Thyroid gland (tissue), 4 donors: ENCODE measurements at regions not wholly inside any gene's neighbourhood (a gene's known extent, or its start where the extent isn't known, plus 50 kb on each side); places are given as distances from the start of the nearest gene placed in this dataset.

Experiments used
- POLR2A ChIP-seq, 2 donors: fragments of 450-650 bp; IDR thresholded peaks; one replicate each; pipeline ENCODE4 v1.6.1; 2017; ENCODE audit warnings: antibody characterized with exemption in 2 of 2, mild to moderate bottlenecking in 2 of 2, moderate library complexity in 1 of 2
- TF ChIP-seq, protein P1 (sequence below), 6 experiments: fragments of 200-600 bp in 3 of 6; fragments of 450-650 bp in 3 of 6; sonication (generic) in 3 of 6; IDR thresholded peaks; one replicate each; pipeline ENCODE4 v1.5.1; 2016 to 2019; ENCODE audit warnings: antibody characterized with exemption in 6 of 6, mild to moderate bottlenecking in 2 of 6, inconsistent platforms in 1 of 6, moderate library complexity in 1 of 6

GRCh38 chr5:26031481-26031880 is 1006.9 kb downstream of the CDH9 start:
- TF ChIP-seq POLR2A (IDR thresholded peaks at IDR 0.05), result no peak
- TF ChIP-seq, protein P1, sequence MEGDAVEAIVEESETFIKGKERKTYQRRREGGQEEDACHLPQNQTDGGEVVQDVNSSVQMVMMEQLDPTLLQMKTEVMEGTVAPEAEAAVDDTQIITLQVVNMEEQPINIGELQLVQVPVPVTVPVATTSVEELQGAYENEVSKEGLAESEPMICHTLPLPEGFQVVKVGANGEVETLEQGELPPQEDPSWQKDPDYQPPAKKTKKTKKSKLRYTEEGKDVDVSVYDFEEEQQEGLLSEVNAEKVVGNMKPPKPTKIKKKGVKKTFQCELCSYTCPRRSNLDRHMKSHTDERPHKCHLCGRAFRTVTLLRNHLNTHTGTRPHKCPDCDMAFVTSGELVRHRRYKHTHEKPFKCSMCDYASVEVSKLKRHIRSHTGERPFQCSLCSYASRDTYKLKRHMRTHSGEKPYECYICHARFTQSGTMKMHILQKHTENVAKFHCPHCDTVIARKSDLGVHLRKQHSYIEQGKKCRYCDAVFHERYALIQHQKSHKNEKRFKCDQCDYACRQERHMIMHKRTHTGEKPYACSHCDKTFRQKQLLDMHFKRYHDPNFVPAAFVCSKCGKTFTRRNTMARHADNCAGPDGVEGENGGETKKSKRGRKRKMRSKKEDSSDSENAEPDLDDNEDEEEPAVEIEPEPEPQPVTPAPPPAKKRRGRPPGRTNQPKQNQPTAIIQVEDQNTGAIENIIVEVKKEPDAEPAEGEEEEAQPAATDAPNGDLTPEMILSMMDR (IDR thresholded peaks at IDR 0.05), result no peak
